ENCODE measurements at regions not wholly inside any gene's neighbourhood (a gene's known extent, or its start where the extent isn't known, plus 50 kb on each side); places are given as distances from the start of the nearest gene placed in this dataset.

DNA sequence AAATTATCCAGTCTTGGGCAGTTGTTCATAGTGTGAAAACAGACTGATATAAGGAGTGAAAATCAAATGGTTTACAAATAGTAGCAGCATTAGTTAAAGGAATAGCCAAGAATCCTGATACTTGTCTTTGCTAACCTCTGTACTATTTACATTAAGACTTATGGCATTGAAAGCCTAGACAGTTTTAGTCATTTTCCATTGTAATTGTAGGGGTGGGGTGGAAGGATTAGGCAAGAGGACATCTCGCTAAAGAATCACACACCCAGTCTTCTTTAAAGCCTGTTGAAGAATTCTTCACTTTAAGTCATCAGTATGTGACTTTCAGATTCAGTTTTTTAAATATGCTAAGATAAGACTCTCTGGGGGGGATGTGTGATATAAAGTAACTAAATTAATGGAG, 207.5 kb upstream of the PHACTR1 start:
- H3K36me3 Mint-ChIP-seq (ENCODE audit: low read depth) = no peaks in the 10 kb centered on the region
- DNase-seq (ENCODE audit: low spot score) = no peak
- peaks cover 17% of the 10 kb centered on the region for H3K4me1 Mint-ChIP-seq (ENCODE audit: low read depth)
- H3K9me3 Mint-ChIP-seq (ENCODE audit: low read depth) = peaks cover 2% of the 10 kb centered on the region
- H3K27me3 Mint-ChIP-seq (ENCODE audit: low read depth) = no peaks in the 10 kb centered on the region
- H3K4me3 Mint-ChIP-seq (ENCODE audit: unreplicated experiment) = no peak overlapping the region
- H3K27ac Mint-ChIP-seq (ENCODE audit: unreplicated experiment) = no peak overlapping the region
- TF ChIP-seq, protein P1, sequence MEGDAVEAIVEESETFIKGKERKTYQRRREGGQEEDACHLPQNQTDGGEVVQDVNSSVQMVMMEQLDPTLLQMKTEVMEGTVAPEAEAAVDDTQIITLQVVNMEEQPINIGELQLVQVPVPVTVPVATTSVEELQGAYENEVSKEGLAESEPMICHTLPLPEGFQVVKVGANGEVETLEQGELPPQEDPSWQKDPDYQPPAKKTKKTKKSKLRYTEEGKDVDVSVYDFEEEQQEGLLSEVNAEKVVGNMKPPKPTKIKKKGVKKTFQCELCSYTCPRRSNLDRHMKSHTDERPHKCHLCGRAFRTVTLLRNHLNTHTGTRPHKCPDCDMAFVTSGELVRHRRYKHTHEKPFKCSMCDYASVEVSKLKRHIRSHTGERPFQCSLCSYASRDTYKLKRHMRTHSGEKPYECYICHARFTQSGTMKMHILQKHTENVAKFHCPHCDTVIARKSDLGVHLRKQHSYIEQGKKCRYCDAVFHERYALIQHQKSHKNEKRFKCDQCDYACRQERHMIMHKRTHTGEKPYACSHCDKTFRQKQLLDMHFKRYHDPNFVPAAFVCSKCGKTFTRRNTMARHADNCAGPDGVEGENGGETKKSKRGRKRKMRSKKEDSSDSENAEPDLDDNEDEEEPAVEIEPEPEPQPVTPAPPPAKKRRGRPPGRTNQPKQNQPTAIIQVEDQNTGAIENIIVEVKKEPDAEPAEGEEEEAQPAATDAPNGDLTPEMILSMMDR (IDR thresholded peaks at IDR 0.05) = no peak

- DNase-seq (ENCODE audit: low spot score) = no peak
- TF ChIP-seq, protein P1 (IDR thresholded peaks at IDR 0.05) = no peak
- Mint-ChIP-seq H3K9me3 (ENCODE audit: low read depth) (no peaks in the 10 kb centered on the region), H3K27ac (ENCODE audit: unreplicated experiment) (no peak overlapping the region), H3K36me3 (ENCODE audit: low read depth) (no peaks in the 10 kb centered on the region), H3K27me3 (ENCODE audit: low read depth) (no peaks in the 10 kb centered on the region), H3K4me3 (ENCODE audit: unreplicated experiment) (no peak overlapping the region), H3K4me1 (ENCODE audit: low read depth) (peaks cover 4% of the 10 kb centered on the region)
Observed at GRCh38 chr6:12516070-12516469, 200.5 kb upstream of the PHACTR1 start.

DNA sequence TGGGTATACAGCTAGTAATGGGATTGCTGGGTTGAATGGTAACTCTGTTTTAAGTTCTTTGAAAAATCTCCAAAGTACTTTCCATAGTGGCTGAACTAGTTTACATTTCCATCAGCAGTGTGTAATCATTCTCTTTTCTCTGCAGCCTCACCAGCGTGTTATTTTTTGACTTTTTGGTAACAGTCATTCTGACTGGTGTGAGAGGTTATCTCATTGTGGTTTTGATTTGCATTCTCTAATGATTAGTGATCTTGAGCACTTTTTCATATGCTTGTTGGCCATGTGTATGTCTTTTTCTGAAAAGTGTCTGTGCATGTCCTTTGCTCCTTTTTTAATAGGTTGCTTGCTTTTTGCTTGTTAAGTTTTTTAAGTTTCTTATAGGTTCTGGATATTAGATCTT, 194.2 kb upstream of the PHACTR1 start:
- H3K9me3 Mint-ChIP-seq (ENCODE audit: low read depth) = peaks cover 4% of the 10 kb centered on the region
- H3K4me1 Mint-ChIP-seq (ENCODE audit: low read depth) = peaks cover 3% of the 10 kb centered on the region
- H3K27ac Mint-ChIP-seq (ENCODE audit: unreplicated experiment) = no peak overlapping the region
- H3K27me3 Mint-ChIP-seq (ENCODE audit: low read depth) = no peaks in the 10 kb centered on the region
- no peak for DNase-seq (ENCODE audit: low spot score)
- no peak overlapping the region for H3K4me3 Mint-ChIP-seq (ENCODE audit: unreplicated experiment)
- peaks cover 3% of the 10 kb centered on the region for H3K36me3 Mint-ChIP-seq (ENCODE audit: low read depth)
- TF ChIP-seq, protein P1 (IDR thresholded peaks at IDR 0.05) = no peak

DNA sequence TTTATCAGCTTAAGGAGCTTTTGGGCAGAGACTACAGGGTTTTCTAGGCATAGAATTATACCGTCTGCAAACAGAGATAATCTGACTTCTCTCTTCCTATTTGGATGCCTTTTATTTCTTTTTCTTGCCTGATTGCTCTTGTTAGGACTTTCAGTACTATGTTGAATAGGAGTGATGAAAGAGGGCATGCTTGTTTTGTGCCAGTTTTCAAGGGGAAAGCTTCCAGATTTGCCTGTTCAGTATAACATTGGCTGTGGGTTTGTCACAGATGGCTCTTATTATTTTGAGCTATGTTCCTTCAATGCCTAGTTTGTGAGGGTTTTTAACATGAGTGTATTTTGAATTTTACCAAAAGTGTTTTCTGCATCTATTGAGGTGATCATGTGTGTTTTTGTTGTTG, 192.8 kb upstream of the PHACTR1 start:
- Mint-ChIP-seq H3K27ac (ENCODE audit: unreplicated experiment) (no peak overlapping the region), H3K27me3 (ENCODE audit: low read depth) (no peaks in the 10 kb centered on the region)
- DNase-seq (ENCODE audit: low spot score) = no peak

DNA sequence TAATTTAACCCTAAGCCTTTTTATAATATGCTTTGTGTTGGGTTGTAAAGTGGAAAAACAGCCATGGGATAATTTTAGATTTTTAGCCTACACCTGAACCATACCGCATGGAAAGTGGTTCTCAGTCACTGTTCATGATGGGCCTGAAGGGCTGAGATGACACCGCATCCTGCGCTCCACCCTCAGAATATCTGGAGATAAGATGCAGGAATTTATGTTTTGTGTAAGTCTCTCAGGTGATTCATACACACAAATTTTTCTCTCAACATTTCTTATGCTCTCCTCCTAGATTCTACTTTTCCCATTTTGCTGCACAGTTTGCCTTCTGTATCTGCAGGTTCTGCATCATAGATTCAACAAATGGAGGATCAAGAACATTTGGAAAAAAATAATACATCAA, 191.3 kb upstream of the PHACTR1 start:
- peaks cover 4% of the 10 kb centered on the region for H3K9me3 Mint-ChIP-seq (ENCODE audit: low read depth)
- TF ChIP-seq, protein P1 (IDR thresholded peaks at IDR 0.05) = no peak
- no peak overlapping the region for H3K4me3 Mint-ChIP-seq (ENCODE audit: unreplicated experiment)
- no peaks in the 10 kb centered on the region for H3K27me3 Mint-ChIP-seq (ENCODE audit: low read depth)
- H3K36me3 Mint-ChIP-seq (ENCODE audit: low read depth) = peaks cover 3% of the 10 kb centered on the region
- H3K4me1 Mint-ChIP-seq (ENCODE audit: low read depth) = peaks cover 3% of the 10 kb centered on the region
- DNase-seq (ENCODE audit: low spot score) = no peak
- no peak overlapping the region for H3K27ac Mint-ChIP-seq (ENCODE audit: unreplicated experiment)

More for the DNA sequence above, 192.8 kb upstream of the PHACTR1 start:
- Mint-ChIP-seq H3K4me1 (ENCODE audit: low read depth) (peaks cover 3% of the 10 kb centered on the region), H3K4me3 (ENCODE audit: unreplicated experiment) (no peak overlapping the region), H3K9me3 (ENCODE audit: low read depth) (peaks cover 4% of the 10 kb centered on the region), H3K36me3 (ENCODE audit: low read depth) (peaks cover 3% of the 10 kb centered on the region)
- TF ChIP-seq, protein P1 (IDR thresholded peaks at IDR 0.05) = no peak
